ENCODE measurements at regions not wholly inside any gene's neighbourhood (a gene's known extent, or its start where the extent isn't known, plus 50 kb on each side); places are given as distances from the start of the nearest gene placed in this dataset.

- H3K9ac ChIP-seq = no peak overlapping the region
- no peaks in the 10 kb centered on the region for H3K36me3 ChIP-seq (ENCODE audit: control insufficient read depth, insufficient read depth, low read length)
- no peaks in the 10 kb centered on the region for H3K79me2 ChIP-seq
- TF ChIP-seq, protein P1, sequence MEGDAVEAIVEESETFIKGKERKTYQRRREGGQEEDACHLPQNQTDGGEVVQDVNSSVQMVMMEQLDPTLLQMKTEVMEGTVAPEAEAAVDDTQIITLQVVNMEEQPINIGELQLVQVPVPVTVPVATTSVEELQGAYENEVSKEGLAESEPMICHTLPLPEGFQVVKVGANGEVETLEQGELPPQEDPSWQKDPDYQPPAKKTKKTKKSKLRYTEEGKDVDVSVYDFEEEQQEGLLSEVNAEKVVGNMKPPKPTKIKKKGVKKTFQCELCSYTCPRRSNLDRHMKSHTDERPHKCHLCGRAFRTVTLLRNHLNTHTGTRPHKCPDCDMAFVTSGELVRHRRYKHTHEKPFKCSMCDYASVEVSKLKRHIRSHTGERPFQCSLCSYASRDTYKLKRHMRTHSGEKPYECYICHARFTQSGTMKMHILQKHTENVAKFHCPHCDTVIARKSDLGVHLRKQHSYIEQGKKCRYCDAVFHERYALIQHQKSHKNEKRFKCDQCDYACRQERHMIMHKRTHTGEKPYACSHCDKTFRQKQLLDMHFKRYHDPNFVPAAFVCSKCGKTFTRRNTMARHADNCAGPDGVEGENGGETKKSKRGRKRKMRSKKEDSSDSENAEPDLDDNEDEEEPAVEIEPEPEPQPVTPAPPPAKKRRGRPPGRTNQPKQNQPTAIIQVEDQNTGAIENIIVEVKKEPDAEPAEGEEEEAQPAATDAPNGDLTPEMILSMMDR (IDR thresholded peaks at IDR 0.05) = no peak
- no peaks in the 10 kb centered on the region for H3K27me3 ChIP-seq (ENCODE audit: control insufficient read depth, insufficient read depth, low read length)
- no peak overlapping the region for H2AFZ ChIP-seq
- no peak overlapping the region for H3K4me3 ChIP-seq (ENCODE audit: low read depth, low read length)
- H3K4me1 ChIP-seq = no peaks in the 10 kb centered on the region
- H3K4me2 ChIP-seq (ENCODE audit: low read length) = no peak overlapping the region
- H3K9me3 ChIP-seq (ENCODE audit: control insufficient read depth, low read length) = no peaks in the 10 kb centered on the region
- H3K27ac ChIP-seq = no peak overlapping the region
These were observed 348.4 kb upstream of the IL12A start for GRCh38 chr3:159640225-159640624.

DNA sequence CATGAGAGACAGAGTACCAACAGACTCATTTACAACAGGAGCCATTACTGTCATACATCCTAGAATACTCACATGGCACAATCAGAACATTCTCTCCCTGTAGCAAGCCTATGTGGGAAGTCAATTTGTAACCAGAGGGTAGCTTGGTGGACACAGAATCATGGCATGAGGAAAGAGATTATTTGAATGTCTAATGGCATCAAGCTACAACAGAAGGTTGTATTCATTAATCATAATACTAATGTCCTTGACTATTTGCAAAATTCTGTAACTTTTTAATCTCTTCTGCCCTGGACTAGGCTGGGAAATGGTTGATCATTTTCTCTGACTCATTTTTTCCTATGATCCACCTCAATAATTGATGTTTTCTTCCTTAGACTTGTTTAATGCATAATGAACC lies 345.2 kb upstream of the IL12A start:
- Histone ChIP-seq H3K4me3 (ENCODE audit: low read depth, low read length) (no peak overlapping the region), H3K79me2 (no peaks in the 10 kb centered on the region), H3K27ac (no peak overlapping the region), H3K27me3 (ENCODE audit: control insufficient read depth, insufficient read depth, low read length) (no peaks in the 10 kb centered on the region), H3K9me3 (ENCODE audit: control insufficient read depth, low read length) (no peaks in the 10 kb centered on the region), H2AFZ (no peak overlapping the region), H3K4me1 (no peaks in the 10 kb centered on the region), H3K36me3 (ENCODE audit: control insufficient read depth, insufficient read depth, low read length) (no peaks in the 10 kb centered on the region), H3K9ac (no peak overlapping the region), H3K4me2 (ENCODE audit: low read length) (no peak overlapping the region)
- TF ChIP-seq, protein P1 (IDR thresholded peaks at IDR 0.05) = no peak

DNA sequence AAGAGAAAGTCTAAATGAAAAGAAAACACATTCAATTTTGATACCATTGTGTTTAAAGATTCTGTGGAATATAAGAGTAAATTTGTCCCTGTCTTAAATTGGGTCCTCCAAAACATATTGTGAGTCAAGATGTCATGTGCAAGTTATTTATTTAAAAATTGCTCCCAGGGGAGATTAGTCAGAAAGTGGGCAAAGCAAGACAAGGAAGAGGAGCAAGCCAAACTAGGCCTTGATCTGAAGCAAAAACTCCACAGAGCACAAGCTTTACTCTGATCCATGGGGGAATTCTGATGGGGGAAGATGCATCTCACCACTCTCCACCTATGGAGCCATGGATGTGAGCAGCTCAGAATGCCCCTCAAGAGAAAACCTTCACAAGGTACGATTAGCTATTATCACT lies 342.8 kb upstream of the IL12A start:
- TF ChIP-seq, protein P1 (IDR thresholded peaks at IDR 0.05) = no peak
- H3K4me3 ChIP-seq (ENCODE audit: low read depth, low read length) = no peak overlapping the region
- H3K27ac ChIP-seq = no peak overlapping the region
- H2AFZ ChIP-seq = no peak overlapping the region
- H3K4me1 ChIP-seq = no peaks in the 10 kb centered on the region
- no peak overlapping the region for H3K9ac ChIP-seq
- no peak overlapping the region for H3K4me2 ChIP-seq (ENCODE audit: low read length)
- no peaks in the 10 kb centered on the region for H3K27me3 ChIP-seq (ENCODE audit: control insufficient read depth, insufficient read depth, low read length)
- no peaks in the 10 kb centered on the region for H3K36me3 ChIP-seq (ENCODE audit: control insufficient read depth, insufficient read depth, low read length)
- H3K9me3 ChIP-seq (ENCODE audit: control insufficient read depth, low read length) = no peaks in the 10 kb centered on the region
- no peaks in the 10 kb centered on the region for H3K79me2 ChIP-seq

DNA sequence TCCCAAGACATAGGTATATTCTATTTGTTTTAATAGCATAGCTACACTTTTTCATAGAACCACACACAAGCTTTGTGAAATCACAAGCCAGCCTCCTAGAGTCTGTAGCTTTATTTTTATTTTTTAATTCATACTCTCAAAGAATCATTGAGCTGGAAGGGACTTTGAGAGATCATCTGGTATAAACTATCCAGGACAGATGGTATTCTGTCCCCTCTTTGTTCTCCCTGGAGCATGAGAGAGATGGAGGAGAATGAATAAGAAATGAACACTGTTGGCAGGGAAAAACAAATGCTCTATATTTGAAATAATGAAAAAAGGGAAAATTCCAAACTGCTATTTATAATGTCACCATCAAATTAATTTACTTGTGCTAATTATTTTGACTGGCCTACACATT lies 338.7 kb upstream of the IL12A start:
- H3K27ac ChIP-seq = no peak overlapping the region
- H3K9me3 ChIP-seq (ENCODE audit: control insufficient read depth, low read length) = no peaks in the 10 kb centered on the region
- TF ChIP-seq, protein P1 (IDR thresholded peaks at IDR 0.05) = no peak
- no peaks in the 10 kb centered on the region for H3K79me2 ChIP-seq
- no peak overlapping the region for H2AFZ ChIP-seq
- H3K4me2 ChIP-seq (ENCODE audit: low read length) = no peak overlapping the region
- no peaks in the 10 kb centered on the region for H3K4me1 ChIP-seq
- no peaks in the 10 kb centered on the region for H3K27me3 ChIP-seq (ENCODE audit: control insufficient read depth, insufficient read depth, low read length)
- no peaks in the 10 kb centered on the region for H3K36me3 ChIP-seq (ENCODE audit: control insufficient read depth, insufficient read depth, low read length)
- H3K9ac ChIP-seq = no peak overlapping the region
- no peak overlapping the region for H3K4me3 ChIP-seq (ENCODE audit: low read depth, low read length)

- Histone ChIP-seq H3K79me2 (no peaks in the 10 kb centered on the region), H3K9ac (no peak overlapping the region), H3K9me3 (ENCODE audit: control insufficient read depth, low read length) (no peaks in the 10 kb centered on the region), H3K4me3 (ENCODE audit: low read depth, low read length) (no peak overlapping the region), H3K27me3 (ENCODE audit: control insufficient read depth, insufficient read depth, low read length) (no peaks in the 10 kb centered on the region), H3K27ac (no peak overlapping the region), H3K4me1 (no peaks in the 10 kb centered on the region), H2AFZ (no peak overlapping the region), H3K36me3 (ENCODE audit: control insufficient read depth, insufficient read depth, low read length) (no peaks in the 10 kb centered on the region), H3K4me2 (ENCODE audit: low read length) (no peak overlapping the region)
- TF ChIP-seq, protein P1 (IDR thresholded peaks at IDR 0.05) = no peak
These were observed 337.9 kb upstream of the IL12A start for GRCh38 chr3:159650726-159651125.

All from parathyroid adenoma (tissue), 2 donors.